Stimulated activated CD8-positive, alpha-beta memory T cell treated with anti-CD3 and anti-CD28 coated beads, Interleukin-4, amount 100 ng/mL, for 1 hour (primary cell): ENCODE measurements at regions not wholly inside any gene's neighbourhood (a gene's known extent, or its start where the extent isn't known, plus 50 kb on each side); places are given as distances from the start of the nearest gene placed in this dataset.

Experiments used
- DNase-seq, 2 donors: peaks; one replicate each; pipeline ENCODE4 v3.0.0-alpha.2; 2020; ENCODE audit warnings: low read depth in 2 of 2, low spot score in 1 of 2

- DNase-seq, result no peak
Measured at GRCh38 chr5:135235551-135236227, 163.3 kb downstream of the MACROH2A1 start.

GRCh38 chr5:135234666-135235401, 164.2 kb downstream of the MACROH2A1 start:
- DNase-seq, result no peak

GRCh38 chr5:135234242-135234641, 164.8 kb downstream of the MACROH2A1 start:
- no peak for DNase-seq

GRCh38 chr5:135233477-135233876, 165.6 kb downstream of the MACROH2A1 start:
- DNase-seq, result no peak

- DNase-seq, result no peak
Measured at GRCh38 chr5:135232958-135233357, 166.1 kb downstream of the MACROH2A1 start.

- DNase-seq, result no peak
Measured at GRCh38 chr5:135231289-135231688, 167.7 kb downstream of the MACROH2A1 start.

- DNase-seq, result no peak
Measured at GRCh38 chr5:135230251-135230925, 168.6 kb downstream of the MACROH2A1 start.

- DNase-seq, result no peak
Measured at GRCh38 chr5:135229679-135230132, 169.3 kb downstream of the MACROH2A1 start.

GRCh38 chr5:135229122-135229521, 169.9 kb downstream of the MACROH2A1 start:
- no peak for DNase-seq

GRCh38 chr5:135228222-135228621, 170.8 kb downstream of the MACROH2A1 start:
- no peak for DNase-seq

GRCh38 chr5:135227064-135228022, 171.7 kb downstream of the MACROH2A1 start:
- DNase-seq, result no peak

GRCh38 chr5:135225856-135226560, 173.0 kb downstream of the MACROH2A1 start:
- no peak for DNase-seq

- DNase-seq, result no peak
Measured at GRCh38 chr5:135223891-135224625, 175.0 kb downstream of the MACROH2A1 start.

- DNase-seq, result no peak
Measured at GRCh38 chr5:135223404-135223803, 175.6 kb downstream of the MACROH2A1 start.

GRCh38 chr5:135222771-135223170, 176.3 kb downstream of the MACROH2A1 start:
- no peak for DNase-seq

GRCh38 chr5:135222171-135222681, 176.8 kb downstream of the MACROH2A1 start:
- no peak for DNase-seq

GRCh38 chr5:135221696-135222095, 177.3 kb downstream of the MACROH2A1 start:
- no peak for DNase-seq

GRCh38 chr5:135221187-135221473, 177.9 kb downstream of the MACROH2A1 start:
- DNase-seq, result no peak

- DNase-seq, result no peak
Measured at GRCh38 chr5:135220394-135221186, 178.4 kb downstream of the MACROH2A1 start.
